ENCODE measurements at regions not wholly inside any gene's neighbourhood (a gene's known extent, or its start where the extent isn't known, plus 50 kb on each side); places are given as distances from the start of the nearest gene placed in this dataset.

- TF ChIP-seq SMC3 (IDR thresholded peaks at IDR 0.05; ENCODE audit: low read depth, low read length), result no peak
- TF ChIP-seq CTCF (conservative IDR thresholded peaks at IDR 0.05; ENCODE audit: low read depth, low read length), result no peak
- TF ChIP-seq USF2 (IDR thresholded peaks at IDR 0.05; ENCODE audit: low read depth, low read length), result no peak
These were observed 127.4 kb upstream of the TMEM161B start for GRCh38 chr5:88396000-88396535.

Measured in IMR-90 (cell line).